WTC11 (cell line): ENCODE measurements at regions not wholly inside any gene's neighbourhood (a gene's known extent, or its start where the extent isn't known, plus 50 kb on each side); places are given as distances from the start of the nearest gene placed in this dataset.

ENCODE experiments used
- ATAC-seq: fragments of 200-7000 bp; cut with Tn5 transposase; 2 replicates; pipeline ENCODE4 v1.10.0; 2021; ENCODE audit warnings: mild to moderate bottlenecking, moderate library complexity
- CTCF ChIA-PET: fragments of 300-600 bp; sonication (Branson Sonifier 250); formaldehyde crosslinking; loops from one replicate; lab custom pipeline; 2021; ENCODE audit warnings: antibody characterized with exemption; lab: Charles Lee
- POLR2A ChIA-PET: fragments of 350-600 bp; sonication (Branson Sonifier 250); formaldehyde crosslinking; loops from one replicate; lab custom pipeline; 2021; ENCODE audit warnings: antibody characterized with exemption; lab: Charles Lee
- DNase-seq: peaks from one replicate; pipeline ENCODE4 v3.0.0; 2021; ENCODE audit warnings: low spot score
- H3K27ac Mint-ChIP-seq: 2 replicates; pipeline ENCODE4 v1.8.0; 2021; ENCODE audit warnings: mixed read lengths
- H3K27me3 Mint-ChIP-seq: 2 replicates; pipeline ENCODE4 v1.8.0; 2021; ENCODE audit warnings: low read depth, mild to moderate bottlenecking, moderate library complexity, mixed read lengths
- H3K36me3 Mint-ChIP-seq: 2 replicates; pipeline ENCODE4 v1.8.0; 2021; ENCODE audit warnings: mixed read lengths
- H3K4me1 Mint-ChIP-seq: 2 replicates; pipeline ENCODE4 v1.8.0; 2022; ENCODE audit warnings: mixed read lengths
- H3K4me3 Mint-ChIP-seq: 2 replicates; pipeline ENCODE4 v1.8.0; 2021; ENCODE audit warnings: mild to moderate bottlenecking, moderate library complexity, mixed read lengths
- H3K9me3 Mint-ChIP-seq: 2 replicates; pipeline ENCODE4 v1.8.0; 2021; ENCODE audit warnings: mixed read lengths
- ATF3 ChIP-seq: sonication (generic); formaldehyde crosslinking; conservative IDR thresholded peaks from 2 replicates; pipeline ENCODE4 v1.8.1; 2022; ENCODE audit warnings: mild to moderate bottlenecking, missing genetic modification reagents
- CBFB ChIP-seq: sonication (generic); formaldehyde crosslinking; IDR thresholded peaks from 2 replicates; pipeline ENCODE4 v1.8.1; 2022; ENCODE audit warnings: mild to moderate bottlenecking, low read depth, missing genetic modification reagents
- CDX4 ChIP-seq: fragments of 250-450 bp; sonication (Bioruptor Pico); IDR thresholded peaks from 2 replicates; pipeline ENCODE4 v1.9.0; 2021; ENCODE audit warnings: moderate library complexity, mild to moderate bottlenecking, inconsistent platforms, borderline replicate concordance
- EMX1 ChIP-seq: fragments of 250-450 bp; sonication (Bioruptor Pico); IDR thresholded peaks from 2 replicates; pipeline ENCODE4 v1.8.0; 2021; ENCODE audit warnings: mild to moderate bottlenecking
- HMGA2 ChIP-seq: fragments of 250-450 bp; sonication (Bioruptor Pico); IDR thresholded peaks from 2 replicates; pipeline ENCODE4 v1.4.0; 2021; ENCODE audit warnings: mild to moderate bottlenecking, moderate library complexity
- JAZF1 ChIP-seq: fragments of 250-450 bp; sonication (Bioruptor Pico); IDR thresholded peaks from 2 replicates; pipeline ENCODE4 v1.9.0; 2021; ENCODE audit warnings: moderate library complexity, mild to moderate bottlenecking, inconsistent platforms
- NFATC4 ChIP-seq: fragments of 250-450 bp; sonication (Bioruptor Pico); IDR thresholded peaks from 2 replicates; pipeline ENCODE4 v1.9.0; 2021; ENCODE audit warnings: mild to moderate bottlenecking
- NR1H2 ChIP-seq: sonication (generic); formaldehyde crosslinking; IDR thresholded peaks from 2 replicates; pipeline ENCODE4 v1.9.0; 2021; ENCODE audit warnings: mild to moderate bottlenecking, moderate library complexity, missing genetic modification reagents
- RELA ChIP-seq: sonication (generic); formaldehyde crosslinking; IDR thresholded peaks from 2 replicates; pipeline ENCODE4 v1.8.1; 2022; ENCODE audit warnings: missing genetic modification reagents, mild to moderate bottlenecking, borderline replicate concordance
- TCF7 ChIP-seq: sonication (generic); formaldehyde crosslinking; IDR thresholded peaks from 2 replicates; pipeline ENCODE4 v1.8.0; 2022; ENCODE audit warnings: mild to moderate bottlenecking, low read depth, missing genetic modification reagents, moderate library complexity
- TEAD1 ChIP-seq: sonication (generic); formaldehyde crosslinking; IDR thresholded peaks from 2 replicates; pipeline ENCODE4 v1.8.0; 2022; ENCODE audit warnings: mild to moderate bottlenecking, missing genetic modification reagents
- ZNF219 ChIP-seq: sonication (generic); formaldehyde crosslinking; IDR thresholded peaks from 2 replicates; pipeline ENCODE4 v1.8.0; 2023; ENCODE audit warnings: missing genetic modification reagents, mild to moderate bottlenecking, borderline replicate concordance
- ZNF232 ChIP-seq: sonication (generic); formaldehyde crosslinking; IDR thresholded peaks from 2 replicates; pipeline ENCODE4 v1.8.0; 2022; ENCODE audit warnings: mild to moderate bottlenecking, missing genetic modification reagents
- ZNF263 ChIP-seq: sonication (generic); formaldehyde crosslinking; IDR thresholded peaks from 2 replicates; pipeline ENCODE4 v1.8.1; 2022; ENCODE audit warnings: low read depth, mild to moderate bottlenecking, moderate library complexity, missing genetic modification reagents
- ZNF396 ChIP-seq: fragments of 250-450 bp; sonication (Bioruptor Pico); IDR thresholded peaks from 2 replicates; pipeline ENCODE4 v1.8.0; 2021; ENCODE audit warnings: mild to moderate bottlenecking, moderate library complexity, borderline replicate concordance
- ZNF671 ChIP-seq: fragments of 250-450 bp; sonication (Bioruptor Pico); IDR thresholded peaks from 2 replicates; pipeline ENCODE4 v1.8.0; 2021; ENCODE audit warnings: mild to moderate bottlenecking
- TF ChIP-seq, protein P1 (sequence below): sonication (generic); formaldehyde crosslinking; IDR thresholded peaks from 2 replicates; pipeline ENCODE4 v1.8.1; 2023; ENCODE audit warnings: mild to moderate bottlenecking, missing genetic modification reagents
- TF ChIP-seq, protein P2 (sequence below): sonication (generic); formaldehyde crosslinking; IDR thresholded peaks from 2 replicates; pipeline ENCODE4 v1.8.0; 2022; ENCODE audit warnings: mild to moderate bottlenecking, missing genetic modification reagents
- TF ChIP-seq, protein P3 (sequence below): fragments of 250-450 bp; sonication (Bioruptor Pico); IDR thresholded peaks from 2 replicates; pipeline ENCODE4 v1.9.0; 2021; ENCODE audit warnings: mild to moderate bottlenecking
- TF ChIP-seq, protein P4 (sequence below): sonication (generic); formaldehyde crosslinking; IDR thresholded peaks from 2 replicates; pipeline ENCODE4 v1.8.0; 2023; ENCODE audit warnings: mild to moderate bottlenecking, missing genetic modification reagents
- TF ChIP-seq, protein P5 (sequence below): sonication (generic); formaldehyde crosslinking; IDR thresholded peaks from 2 replicates; pipeline ENCODE4 v1.8.1; 2023; ENCODE audit warnings: mild to moderate bottlenecking, missing genetic modification reagents, moderate library complexity

DNA sequence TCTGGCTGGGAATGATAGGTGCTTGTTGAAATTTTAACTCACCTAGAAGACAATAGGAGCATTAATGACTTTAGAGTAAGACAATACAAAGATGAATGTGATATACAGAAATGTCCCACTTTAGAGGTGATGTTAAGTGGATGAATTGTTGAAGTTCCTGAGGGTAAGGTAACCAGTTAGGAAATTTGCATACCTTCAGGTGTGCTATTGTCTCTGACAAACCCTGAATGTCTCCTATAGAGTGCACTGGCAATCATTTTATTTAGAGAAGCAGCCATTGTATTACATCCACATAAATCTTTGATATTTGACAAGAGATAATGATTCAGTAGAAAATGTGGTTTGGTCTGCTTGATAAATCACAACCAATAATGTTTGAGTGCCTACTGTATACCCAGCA is 228.5 kb downstream of the RNF144A start (continued):
- no peak for TF ChIP-seq CDX4
- no peak for TF ChIP-seq HMGA2 (CRISPR knock-in tag)
- TF ChIP-seq NR1H2, result no peak
- TF ChIP-seq, protein P1, sequence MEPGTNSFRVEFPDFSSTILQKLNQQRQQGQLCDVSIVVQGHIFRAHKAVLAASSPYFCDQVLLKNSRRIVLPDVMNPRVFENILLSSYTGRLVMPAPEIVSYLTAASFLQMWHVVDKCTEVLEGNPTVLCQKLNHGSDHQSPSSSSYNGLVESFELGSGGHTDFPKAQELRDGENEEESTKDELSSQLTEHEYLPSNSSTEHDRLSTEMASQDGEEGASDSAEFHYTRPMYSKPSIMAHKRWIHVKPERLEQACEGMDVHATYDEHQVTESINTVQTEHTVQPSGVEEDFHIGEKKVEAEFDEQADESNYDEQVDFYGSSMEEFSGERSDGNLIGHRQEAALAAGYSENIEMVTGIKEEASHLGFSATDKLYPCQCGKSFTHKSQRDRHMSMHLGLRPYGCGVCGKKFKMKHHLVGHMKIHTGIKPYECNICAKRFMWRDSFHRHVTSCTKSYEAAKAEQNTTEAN (CRISPR knock-in tag), result no peak
- TF ChIP-seq, protein P2, sequence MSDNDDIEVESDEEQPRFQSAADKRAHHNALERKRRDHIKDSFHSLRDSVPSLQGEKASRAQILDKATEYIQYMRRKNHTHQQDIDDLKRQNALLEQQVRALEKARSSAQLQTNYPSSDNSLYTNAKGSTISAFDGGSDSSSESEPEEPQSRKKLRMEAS (CRISPR knock-in tag), result no peak
- TF ChIP-seq JAZF1 (CRISPR knock-in tag), result no peak
- TF ChIP-seq CBFB (CRISPR knock-in tag), result no peak
- TF ChIP-seq, all 79 proteins: peak for 0

GRCh38 chr2:7146151-7146550 is 228.9 kb downstream of the RNF144A start:
- TF ChIP-seq, protein P3, sequence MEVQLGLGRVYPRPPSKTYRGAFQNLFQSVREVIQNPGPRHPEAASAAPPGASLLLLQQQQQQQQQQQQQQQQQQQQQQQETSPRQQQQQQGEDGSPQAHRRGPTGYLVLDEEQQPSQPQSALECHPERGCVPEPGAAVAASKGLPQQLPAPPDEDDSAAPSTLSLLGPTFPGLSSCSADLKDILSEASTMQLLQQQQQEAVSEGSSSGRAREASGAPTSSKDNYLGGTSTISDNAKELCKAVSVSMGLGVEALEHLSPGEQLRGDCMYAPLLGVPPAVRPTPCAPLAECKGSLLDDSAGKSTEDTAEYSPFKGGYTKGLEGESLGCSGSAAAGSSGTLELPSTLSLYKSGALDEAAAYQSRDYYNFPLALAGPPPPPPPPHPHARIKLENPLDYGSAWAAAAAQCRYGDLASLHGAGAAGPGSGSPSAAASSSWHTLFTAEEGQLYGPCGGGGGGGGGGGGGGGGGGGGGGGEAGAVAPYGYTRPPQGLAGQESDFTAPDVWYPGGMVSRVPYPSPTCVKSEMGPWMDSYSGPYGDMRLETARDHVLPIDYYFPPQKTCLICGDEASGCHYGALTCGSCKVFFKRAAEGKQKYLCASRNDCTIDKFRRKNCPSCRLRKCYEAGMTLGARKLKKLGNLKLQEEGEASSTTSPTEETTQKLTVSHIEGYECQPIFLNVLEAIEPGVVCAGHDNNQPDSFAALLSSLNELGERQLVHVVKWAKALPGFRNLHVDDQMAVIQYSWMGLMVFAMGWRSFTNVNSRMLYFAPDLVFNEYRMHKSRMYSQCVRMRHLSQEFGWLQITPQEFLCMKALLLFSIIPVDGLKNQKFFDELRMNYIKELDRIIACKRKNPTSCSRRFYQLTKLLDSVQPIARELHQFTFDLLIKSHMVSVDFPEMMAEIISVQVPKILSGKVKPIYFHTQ, result no peak
- peaks cover 36% of the 10 kb centered on the region for H3K9me3 Mint-ChIP-seq
- H3K36me3 Mint-ChIP-seq, result peaks cover 4% of the 10 kb centered on the region; the same call in 1 of the 2 replicates
- CTCF ChIA-PET, result no interaction called here
- no peaks in the 10 kb centered on the region for H3K27me3 Mint-ChIP-seq
- ATAC-seq (peak; percentile 34; the same call in 1 of the 2 replicates), DNase-seq (no peak)
- H3K27ac Mint-ChIP-seq, result 0 out of 2 replicates have a peak overlapping the region, but pooled peaks have one; percentile 38
- no peak overlapping the region for H3K4me3 Mint-ChIP-seq
- POLR2A ChIA-PET, result no interaction called here
- H3K4me1 Mint-ChIP-seq, result peaks cover 19% of the 10 kb centered on the region

DNA sequence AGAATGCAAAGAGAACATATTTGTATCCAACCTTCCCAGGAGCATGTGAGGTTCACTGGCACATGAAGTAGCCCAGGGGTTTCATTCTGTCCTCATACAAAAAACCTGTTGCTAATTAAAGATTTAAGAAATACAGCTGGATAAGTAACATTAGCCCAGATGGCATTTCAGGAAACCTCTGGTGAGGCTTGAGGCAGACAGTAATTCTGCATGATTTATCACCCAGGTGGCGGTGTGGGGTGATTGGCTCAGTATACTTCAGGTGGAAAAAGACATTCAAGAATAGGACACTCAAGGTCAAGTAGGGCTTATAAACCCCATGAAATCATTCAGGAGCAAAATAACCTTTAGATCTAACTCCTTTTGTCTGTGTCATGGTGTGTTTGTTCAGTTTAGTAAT is 237.4 kb downstream of the RNF144A start:
- POLR2A ChIA-PET, result no interaction called here

More for the DNA sequence above, 237.4 kb downstream of the RNF144A start:
- Mint-ChIP-seq H3K4me1 (no peaks in the 10 kb centered on the region), H3K9me3 (peaks cover 29% of the 10 kb centered on the region), H3K4me3 (no peak overlapping the region), H3K27me3 (no peaks in the 10 kb centered on the region), H3K27ac (no peak overlapping the region), H3K36me3 (peaks cover 9% of the 10 kb centered on the region; the same call in 1 of the 2 replicates)
- DNase-seq (no peak), ATAC-seq (no peak)
- CTCF ChIA-PET, result no interaction called here
- TF ChIP-seq ATF3 (CRISPR knock-in tag) (no peak), ZNF219 (CRISPR knock-in tag) (no peak), TEAD1 (CRISPR knock-in tag) (no peak), NFATC4 (CRISPR knock-in tag) (no peak), RELA (CRISPR knock-in tag) (no peak), EMX1 (CRISPR knock-in tag) (no peak), ZNF671 (CRISPR knock-in tag) (no peak), ZNF396 (CRISPR knock-in tag) (no peak), TCF7 (CRISPR knock-in tag) (no peak), ZNF232 (CRISPR knock-in tag) (no peak), ZNF263 (no peak), HMGA2 (CRISPR knock-in tag) (no peak)
- TF ChIP-seq, protein P4, sequence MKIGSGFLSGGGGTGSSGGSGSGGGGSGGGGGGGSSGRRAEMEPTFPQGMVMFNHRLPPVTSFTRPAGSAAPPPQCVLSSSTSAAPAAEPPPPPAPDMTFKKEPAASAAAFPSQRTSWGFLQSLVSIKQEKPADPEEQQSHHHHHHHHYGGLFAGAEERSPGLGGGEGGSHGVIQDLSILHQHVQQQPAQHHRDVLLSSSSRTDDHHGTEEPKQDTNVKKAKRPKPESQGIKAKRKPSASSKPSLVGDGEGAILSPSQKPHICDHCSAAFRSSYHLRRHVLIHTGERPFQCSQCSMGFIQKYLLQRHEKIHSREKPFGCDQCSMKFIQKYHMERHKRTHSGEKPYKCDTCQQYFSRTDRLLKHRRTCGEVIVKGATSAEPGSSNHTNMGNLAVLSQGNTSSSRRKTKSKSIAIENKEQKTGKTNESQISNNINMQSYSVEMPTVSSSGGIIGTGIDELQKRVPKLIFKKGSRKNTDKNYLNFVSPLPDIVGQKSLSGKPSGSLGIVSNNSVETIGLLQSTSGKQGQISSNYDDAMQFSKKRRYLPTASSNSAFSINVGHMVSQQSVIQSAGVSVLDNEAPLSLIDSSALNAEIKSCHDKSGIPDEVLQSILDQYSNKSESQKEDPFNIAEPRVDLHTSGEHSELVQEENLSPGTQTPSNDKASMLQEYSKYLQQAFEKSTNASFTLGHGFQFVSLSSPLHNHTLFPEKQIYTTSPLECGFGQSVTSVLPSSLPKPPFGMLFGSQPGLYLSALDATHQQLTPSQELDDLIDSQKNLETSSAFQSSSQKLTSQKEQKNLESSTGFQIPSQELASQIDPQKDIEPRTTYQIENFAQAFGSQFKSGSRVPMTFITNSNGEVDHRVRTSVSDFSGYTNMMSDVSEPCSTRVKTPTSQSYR (CRISPR knock-in tag), result no peak
- TF ChIP-seq, protein P2 (CRISPR knock-in tag), result no peak
- TF ChIP-seq, protein P5, sequence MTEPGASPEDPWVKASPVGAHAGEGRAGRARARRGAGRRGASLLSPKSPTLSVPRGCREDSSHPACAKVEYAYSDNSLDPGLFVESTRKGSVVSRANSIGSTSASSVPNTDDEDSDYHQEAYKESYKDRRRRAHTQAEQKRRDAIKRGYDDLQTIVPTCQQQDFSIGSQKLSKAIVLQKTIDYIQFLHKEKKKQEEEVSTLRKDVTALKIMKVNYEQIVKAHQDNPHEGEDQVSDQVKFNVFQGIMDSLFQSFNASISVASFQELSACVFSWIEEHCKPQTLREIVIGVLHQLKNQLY (CRISPR knock-in tag), result no peak
